Uterus (tissue), 2 donors: ENCODE measurements at regions not wholly inside any gene's neighbourhood (a gene's known extent, or its start where the extent isn't known, plus 50 kb on each side); places are given as distances from the start of the nearest gene placed in this dataset.

ENCODE experiments used
- CTCF ChIP-seq, 4 experiments: fragments of 200-600 bp in 2 of 4; fragments of 450-650 bp in 2 of 4; sonication (generic) in 2 of 4; IDR thresholded peaks; one replicate each; pipeline ENCODE4 v1.5.1; 2016 to 2019; ENCODE audit warnings: antibody characterized with exemption in 4 of 4, mild to moderate bottlenecking in 2 of 4, moderate library complexity in 1 of 4
- POLR2A ChIP-seq, 2 donors: fragments of 450-650 bp; IDR thresholded peaks; one replicate each; pipeline ENCODE4 v1.6.1; 2016; ENCODE audit warnings: antibody characterized with exemption in 2 of 2, mild to moderate bottlenecking in 1 of 2, moderate library complexity in 1 of 2

- no peak for TF ChIP-seq POLR2A (IDR thresholded peaks at IDR 0.05)
- no peak for TF ChIP-seq CTCF (IDR thresholded peaks at IDR 0.05)
Observed at GRCh38 chr13:86992251-86992650, 678.9 kb upstream of the SLITRK5 start.
